NB4 (cell line): ENCODE measurements at regions not wholly inside any gene's neighbourhood (a gene's known extent, or its start where the extent isn't known, plus 50 kb on each side); places are given as distances from the start of the nearest gene placed in this dataset.

Source experiments
- MAX ChIP-seq: IDR thresholded peaks from 2 replicates; pipeline ENCODE4 v1.6.1; 2011; ENCODE audit warnings: low read depth, low read length
- MYC ChIP-seq: IDR thresholded peaks from 2 replicates; pipeline ENCODE4 v1.6.1; 2011; ENCODE audit warnings: low read depth, low read length
- POLR2A ChIP-seq: IDR thresholded peaks from 2 replicates; pipeline ENCODE4 v1.6.1; 2011; ENCODE audit warnings: mild to moderate bottlenecking; ENCODE audit not compliant: insufficient read length; ENCODE audit errors: extremely low read depth
- TF ChIP-seq, protein P1 (sequence below): IDR thresholded peaks from one replicate; pipeline ENCODE4 v1.5.1; 2012; ENCODE audit warnings: low read depth, low read length

DNA sequence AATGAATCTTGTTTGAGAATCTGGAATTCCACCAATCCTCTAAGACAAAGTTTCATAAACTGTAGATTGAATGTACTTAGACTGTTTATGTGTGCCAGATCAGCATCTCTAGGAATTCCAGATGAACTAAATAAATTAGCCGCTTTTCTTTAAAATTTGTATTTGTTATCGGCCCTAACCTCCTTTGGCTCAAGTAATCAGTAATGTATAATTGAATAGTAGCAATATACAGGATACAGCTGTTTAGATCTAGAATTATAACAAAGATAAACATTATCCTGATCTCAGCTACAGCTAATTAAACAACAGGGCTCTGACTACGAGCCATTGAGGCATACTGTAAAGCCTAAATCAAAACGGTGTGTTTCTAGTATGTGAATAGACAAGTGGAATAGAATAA is 120.3 kb downstream of the CYB561 start:
- TF ChIP-seq, protein P1, sequence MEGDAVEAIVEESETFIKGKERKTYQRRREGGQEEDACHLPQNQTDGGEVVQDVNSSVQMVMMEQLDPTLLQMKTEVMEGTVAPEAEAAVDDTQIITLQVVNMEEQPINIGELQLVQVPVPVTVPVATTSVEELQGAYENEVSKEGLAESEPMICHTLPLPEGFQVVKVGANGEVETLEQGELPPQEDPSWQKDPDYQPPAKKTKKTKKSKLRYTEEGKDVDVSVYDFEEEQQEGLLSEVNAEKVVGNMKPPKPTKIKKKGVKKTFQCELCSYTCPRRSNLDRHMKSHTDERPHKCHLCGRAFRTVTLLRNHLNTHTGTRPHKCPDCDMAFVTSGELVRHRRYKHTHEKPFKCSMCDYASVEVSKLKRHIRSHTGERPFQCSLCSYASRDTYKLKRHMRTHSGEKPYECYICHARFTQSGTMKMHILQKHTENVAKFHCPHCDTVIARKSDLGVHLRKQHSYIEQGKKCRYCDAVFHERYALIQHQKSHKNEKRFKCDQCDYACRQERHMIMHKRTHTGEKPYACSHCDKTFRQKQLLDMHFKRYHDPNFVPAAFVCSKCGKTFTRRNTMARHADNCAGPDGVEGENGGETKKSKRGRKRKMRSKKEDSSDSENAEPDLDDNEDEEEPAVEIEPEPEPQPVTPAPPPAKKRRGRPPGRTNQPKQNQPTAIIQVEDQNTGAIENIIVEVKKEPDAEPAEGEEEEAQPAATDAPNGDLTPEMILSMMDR, result no peak
- TF ChIP-seq POLR2A, result no peak
- no peak for TF ChIP-seq MYC
- TF ChIP-seq MAX, result no peak
